Spinal cord (tissue), 9 donors: ENCODE measurements at regions not wholly inside any gene's neighbourhood (a gene's known extent, or its start where the extent isn't known, plus 50 kb on each side); places are given as distances from the start of the nearest gene placed in this dataset.

Experiments
- DNase-seq, 6 donors: peaks; one replicate each; pipeline versions ENCODE4 v3.0.0 to v3.0.0-alpha.2; 2013 to 2015; ENCODE audit warnings: low spot score in 6 of 6, low read depth in 4 of 6
- H3K27ac ChIP-seq: one replicate; pipeline ENCODE4 v1.5.1; 2013; ENCODE audit warnings: low read depth, low read length, control low read depth
- H3K27me3 ChIP-seq: one replicate; pipeline ENCODE4 v1.6.1; 2013; ENCODE audit warnings: low read length; ENCODE audit not compliant: control insufficient read depth, insufficient read depth
- H3K36me3 ChIP-seq: one replicate; pipeline ENCODE4 v1.6.1; 2013; ENCODE audit warnings: low read length; ENCODE audit not compliant: control insufficient read depth, insufficient read depth
- H3K4me1 ChIP-seq: one replicate; pipeline ENCODE4 v1.6.1; 2013; ENCODE audit warnings: low read length; ENCODE audit not compliant: control insufficient read depth, insufficient read depth
- H3K4me3 ChIP-seq: one replicate; pipeline ENCODE4 v1.5.1; 2013; ENCODE audit warnings: low read depth, low read length, control low read depth
- H3K9me3 ChIP-seq: one replicate; pipeline ENCODE4 v1.6.1; 2013; ENCODE audit warnings: low read length; ENCODE audit not compliant: control insufficient read depth, insufficient read depth
- WGBS: methylation state at CpG from one replicate; pipeline ENCODE4 v1.1.5; 2013; ENCODE audit warnings: missing lambda C conversion rate; ENCODE audit not compliant: insufficient coverage; 5-methylcytosine and 5-hydroxymethylcytosine counted together
- donor health status: healthy.

GRCh38 chr9:10674586-10674985, 61.8 kb upstream of the PTPRD start:
- WGBS, result 83% methylated on average over 1 of the region's 1 CpG
- no peak for DNase-seq
- H3K27ac ChIP-seq, result no peak overlapping the region
- no peaks in the 10 kb centered on the region for H3K27me3 ChIP-seq
- H3K4me3 ChIP-seq, result no peak overlapping the region
- no peaks in the 10 kb centered on the region for H3K36me3 ChIP-seq
- H3K4me1 ChIP-seq, result no peaks in the 10 kb centered on the region
- H3K9me3 ChIP-seq, result peaks cover 2% of the 10 kb centered on the region

GRCh38 chr9:10678010-10678409, 65.2 kb upstream of the PTPRD start:
- Histone ChIP-seq H3K27me3 (no peaks in the 10 kb centered on the region), H3K36me3 (no peaks in the 10 kb centered on the region), H3K4me1 (no peaks in the 10 kb centered on the region), H3K4me3 (no peak overlapping the region), H3K27ac (no peak overlapping the region), H3K9me3 (no peaks in the 10 kb centered on the region)
- no peak for DNase-seq
- WGBS, result 75% methylated on average over 2 of the region's 4 CpGs

DNA sequence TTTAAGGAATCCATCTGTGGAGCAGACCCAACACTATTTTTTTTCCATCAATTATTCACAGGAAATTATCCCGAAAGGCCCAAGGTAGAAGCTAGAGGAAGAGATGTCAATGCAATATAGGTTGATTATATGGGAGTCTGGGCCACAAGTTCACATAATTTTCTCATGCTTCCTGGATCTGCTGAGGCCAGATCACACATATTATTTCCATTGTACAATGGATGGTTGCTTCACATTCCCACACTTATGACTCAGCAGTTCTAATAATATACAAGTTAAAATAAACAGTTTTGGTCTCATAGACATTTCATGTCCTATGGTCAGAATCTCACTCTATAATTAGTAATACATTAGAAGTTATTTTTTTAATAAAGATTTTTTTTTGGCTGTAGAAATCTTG, 66.0 kb upstream of the PTPRD start:
- no peaks in the 10 kb centered on the region for H3K9me3 ChIP-seq
- no peaks in the 10 kb centered on the region for H3K4me1 ChIP-seq
- no CpG with 5 or more reads among the region's 1 CpG for WGBS
- H3K27ac ChIP-seq, result no peak overlapping the region
- H3K27me3 ChIP-seq, result no peaks in the 10 kb centered on the region
- H3K36me3 ChIP-seq, result no peaks in the 10 kb centered on the region
- DNase-seq, result no peak
- H3K4me3 ChIP-seq, result no peak overlapping the region

- Histone ChIP-seq H3K4me3 (no peak overlapping the region), H3K27me3 (no peaks in the 10 kb centered on the region), H3K9me3 (no peaks in the 10 kb centered on the region), H3K27ac (no peak overlapping the region), H3K4me1 (no peaks in the 10 kb centered on the region), H3K36me3 (no peaks in the 10 kb centered on the region)
- DNase-seq, result no peak
- WGBS, result no CpG with 5 or more reads among the region's 2 CpGs
Measured at GRCh38 chr9:10686943-10687342, 74.1 kb upstream of the PTPRD start.

GRCh38 chr9:10690546-10690945, 77.7 kb upstream of the PTPRD start:
- H3K27ac ChIP-seq, result no peak overlapping the region
- no peak overlapping the region for H3K4me3 ChIP-seq
- H3K36me3 ChIP-seq, result no peaks in the 10 kb centered on the region
- no peaks in the 10 kb centered on the region for H3K4me1 ChIP-seq
- WGBS, result no CpG with 5 or more reads among the region's 2 CpGs
- H3K9me3 ChIP-seq, result no peaks in the 10 kb centered on the region
- DNase-seq, result no peak
- H3K27me3 ChIP-seq, result no peaks in the 10 kb centered on the region

DNA sequence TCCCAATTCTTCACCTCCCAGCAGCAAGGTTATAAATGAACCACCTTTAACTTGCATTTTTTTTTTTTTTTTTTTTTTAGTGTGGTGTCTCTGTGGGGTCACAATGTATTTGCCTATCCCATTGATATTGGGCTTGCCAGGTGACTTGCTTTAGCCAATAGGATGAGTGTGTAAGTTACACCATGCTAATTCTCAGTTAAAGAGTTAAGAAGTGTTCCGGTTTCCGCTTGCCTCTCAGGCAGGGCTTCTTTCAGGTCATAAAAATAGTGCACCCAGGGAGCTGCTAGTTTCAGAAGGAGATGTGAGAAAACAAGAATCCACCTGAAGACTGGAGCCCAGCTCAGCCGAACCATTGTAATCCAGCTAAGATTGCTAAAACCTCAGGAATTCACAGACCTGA, 84.2 kb upstream of the PTPRD start:
- Histone ChIP-seq H3K9me3 (no peaks in the 10 kb centered on the region), H3K27me3 (no peaks in the 10 kb centered on the region), H3K4me1 (no peaks in the 10 kb centered on the region), H3K27ac (no peak overlapping the region), H3K36me3 (no peaks in the 10 kb centered on the region), H3K4me3 (no peak overlapping the region)
- 93% methylated on average over 2 of the region's 3 CpGs for WGBS
- DNase-seq, result no peak

DNA sequence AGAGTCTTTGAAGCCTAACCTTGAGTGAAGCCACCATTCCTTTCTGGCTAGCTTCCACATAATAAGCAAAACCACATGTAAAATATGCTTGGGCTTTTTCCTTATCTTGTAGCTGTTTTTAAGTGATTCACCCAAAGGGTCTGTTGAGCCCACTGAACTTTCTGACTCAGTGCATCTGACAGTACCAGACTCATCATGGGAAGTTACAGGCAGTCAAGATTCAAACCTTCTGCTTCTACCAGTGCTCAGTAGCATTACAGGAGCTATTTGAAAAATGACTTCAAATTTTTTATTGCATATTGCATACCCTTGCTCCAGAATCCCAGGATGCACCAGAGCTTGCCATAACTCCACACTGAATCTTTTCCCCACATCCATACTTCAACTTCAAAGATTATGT, 87.5 kb upstream of the PTPRD start:
- Histone ChIP-seq H3K9me3 (no peaks in the 10 kb centered on the region), H3K27me3 (no peaks in the 10 kb centered on the region), H3K36me3 (no peaks in the 10 kb centered on the region), H3K27ac (no peak overlapping the region), H3K4me1 (no peaks in the 10 kb centered on the region), H3K4me3 (no peak overlapping the region)
- no peak for DNase-seq

DNA sequence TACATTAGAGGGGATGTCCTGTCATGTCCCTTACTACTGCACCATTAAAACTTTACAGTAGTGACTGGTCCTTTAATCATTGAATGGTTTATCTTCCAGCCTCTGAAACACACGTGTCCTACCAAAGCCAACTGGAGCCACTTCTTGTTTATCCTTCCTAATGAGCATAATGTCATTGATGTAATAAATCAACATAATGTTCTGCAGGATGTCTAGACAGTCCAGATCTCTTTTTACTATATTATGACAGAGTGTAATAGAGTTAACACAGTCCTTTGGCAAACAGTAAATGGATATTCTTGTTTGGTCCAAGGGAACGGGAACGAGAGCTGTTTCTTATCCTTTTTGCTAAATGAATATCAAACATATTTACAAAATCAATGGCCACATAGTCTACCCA, 88.1 kb upstream of the PTPRD start:
- no peaks in the 10 kb centered on the region for H3K36me3 ChIP-seq
- no CpG with 5 or more reads among the region's 3 CpGs for WGBS
- H3K27me3 ChIP-seq, result no peaks in the 10 kb centered on the region
- no peak overlapping the region for H3K27ac ChIP-seq
- H3K4me1 ChIP-seq, result no peaks in the 10 kb centered on the region
- DNase-seq, result no peak
- H3K4me3 ChIP-seq, result no peak overlapping the region
- no peaks in the 10 kb centered on the region for H3K9me3 ChIP-seq

GRCh38 chr9:10701906-10702305, 89.1 kb upstream of the PTPRD start:
- WGBS, result no CpG with 5 or more reads among the region's 4 CpGs
- Histone ChIP-seq H3K36me3 (no peaks in the 10 kb centered on the region), H3K27ac (no peak overlapping the region), H3K4me3 (no peak overlapping the region), H3K9me3 (no peaks in the 10 kb centered on the region), H3K27me3 (no peaks in the 10 kb centered on the region), H3K4me1 (no peaks in the 10 kb centered on the region)
- DNase-seq, result no peak

DNA sequence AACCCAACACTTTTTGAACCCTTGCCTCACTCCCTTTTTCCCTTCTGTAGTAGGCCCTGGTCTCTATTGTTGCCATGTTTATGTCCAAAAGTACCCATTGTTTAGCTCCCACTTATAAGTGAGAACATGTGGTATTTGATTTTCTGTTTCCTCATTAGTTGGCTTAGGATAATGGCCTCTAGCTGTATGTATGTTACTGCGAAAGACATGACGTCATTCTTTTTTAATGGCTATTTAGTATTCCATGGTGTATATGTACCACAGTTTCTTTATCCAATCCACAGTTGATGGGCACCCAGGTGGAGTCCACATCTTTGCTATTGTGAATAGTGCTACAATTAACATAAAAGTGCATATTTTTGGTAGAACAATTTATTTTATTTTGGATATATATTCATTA, 90.3 kb upstream of the PTPRD start:
- Histone ChIP-seq H3K36me3 (no peaks in the 10 kb centered on the region), H3K27ac (no peak overlapping the region), H3K27me3 (no peaks in the 10 kb centered on the region), H3K4me1 (no peaks in the 10 kb centered on the region), H3K9me3 (no peaks in the 10 kb centered on the region), H3K4me3 (no peak overlapping the region)
- WGBS, result no CpG with 5 or more reads among the region's 2 CpGs
- DNase-seq, result no peak

- no peak for DNase-seq
- Histone ChIP-seq H3K27ac (no peak overlapping the region), H3K36me3 (no peaks in the 10 kb centered on the region), H3K4me1 (no peaks in the 10 kb centered on the region), H3K4me3 (no peak overlapping the region), H3K27me3 (no peaks in the 10 kb centered on the region), H3K9me3 (no peaks in the 10 kb centered on the region)
Measured at GRCh38 chr9:10704720-10705119, 91.9 kb upstream of the PTPRD start.
